Embryonic facial prominence (tissue), 1 donor: ENCODE measurements at regions not wholly inside any gene's neighbourhood (a gene's known extent, or its start where the extent isn't known, plus 50 kb on each side); places are given as distances from the start of the nearest gene placed in this dataset.
A peak's percentile ranks its signal among the peaks of the same experiment; 100 is the strongest.

ENCODE experiments used
- DNase-seq: peaks from one replicate; pipeline ENCODE4 v3.0.0-alpha.2; 2016; ENCODE audit errors: extremely low spot score

- no peak for DNase-seq
Measured at GRCh38 chr21:43332861-43333297, 94.1 kb downstream of the SIK1 start.

GRCh38 chr21:43331962-43332828, 94.7 kb downstream of the SIK1 start:
- DNase-seq: peak; percentile 59

GRCh38 chr21:43331111-43331961, 95.6 kb downstream of the SIK1 start:
- no peak for DNase-seq

GRCh38 chr21:43330306-43330881, 96.5 kb downstream of the SIK1 start:
- no peak for DNase-seq

GRCh38 chr21:43329711-43330269, 97.1 kb downstream of the SIK1 start:
- no peak for DNase-seq

GRCh38 chr21:43328958-43329691, 97.8 kb downstream of the SIK1 start:
- DNase-seq: no peak

GRCh38 chr21:43328185-43328957, 98.6 kb downstream of the SIK1 start:
- DNase-seq: no peak

GRCh38 chr21:43325968-43326715, 100.8 kb downstream of the SIK1 start:
- no peak for DNase-seq

GRCh38 chr21:43325036-43325435, 101.9 kb downstream of the SIK1 start:
- DNase-seq: no peak

GRCh38 chr21:43324596-43324995, 102.3 kb downstream of the SIK1 start:
- DNase-seq: no peak

GRCh38 chr21:43323244-43324005, 103.5 kb downstream of the SIK1 start:
- no peak for DNase-seq

- no peak for DNase-seq
Measured at GRCh38 chr21:43322805-43323204, 104.1 kb downstream of the SIK1 start.

- no peak for DNase-seq
Measured at GRCh38 chr21:43322311-43322710, 104.6 kb downstream of the SIK1 start.

GRCh38 chr21:43321611-43322010, 105.3 kb downstream of the SIK1 start:
- DNase-seq: no peak

- DNase-seq: no peak
Measured at GRCh38 chr21:43321111-43321510, 105.8 kb downstream of the SIK1 start.

GRCh38 chr21:43320526-43320925, 106.4 kb downstream of the SIK1 start:
- no peak for DNase-seq

- DNase-seq: no peak
Measured at GRCh38 chr21:43318841-43319781, 107.8 kb downstream of the SIK1 start.

- DNase-seq: no peak
Measured at GRCh38 chr21:43318368-43318767, 108.6 kb downstream of the SIK1 start.
